Activated CD4-positive, alpha-beta memory T cell treated with anti-CD3 and anti-CD28 coated beads, Interleukin-2, amount 10 ng/mL, durations not matched to agents 7 days and 5 days (primary cell): ENCODE measurements at regions not wholly inside any gene's neighbourhood (a gene's known extent, or its start where the extent isn't known, plus 50 kb on each side); places are given as distances from the start of the nearest gene placed in this dataset.

Experiments used
- CTCF ChIA-PET: fragments of 350-600 bp; sonication (Branson Sonifier 250); formaldehyde crosslinking; loops from one replicate; lab custom pipeline; 2021; ENCODE audit warnings: antibody characterized with exemption, inconsistent platforms; lab: Charles Lee
- POLR2A ChIA-PET: fragments of 350-600 bp; sonication (Branson Sonifier 250); formaldehyde crosslinking; loops from one replicate; lab custom pipeline; 2021; ENCODE audit warnings: antibody characterized with exemption; lab: Charles Lee
- DNase-seq: peaks from one replicate; pipeline ENCODE4 v3.0.0-alpha.2; 2020
- H3K27ac Mint-ChIP-seq: one replicate; pipeline ENCODE4 v1.8.0; 2021; ENCODE audit warnings: mild to moderate bottlenecking, mixed read lengths
- H3K27me3 Mint-ChIP-seq: one replicate; pipeline ENCODE4 v1.8.0; 2021; ENCODE audit warnings: mixed read lengths
- H3K36me3 Mint-ChIP-seq: one replicate; pipeline ENCODE4 v1.8.0; 2021; ENCODE audit warnings: low read depth, mixed read lengths
- H3K4me1 Mint-ChIP-seq: one replicate; pipeline ENCODE4 v1.8.0; 2021; ENCODE audit warnings: mixed read lengths
- H3K4me3 Mint-ChIP-seq: one replicate; pipeline ENCODE4 v1.8.0; 2021; ENCODE audit warnings: mild to moderate bottlenecking, mixed read lengths
- H3K9me3 Mint-ChIP-seq: one replicate; pipeline ENCODE4 v1.8.0; 2021; ENCODE audit warnings: mixed read lengths

DNA sequence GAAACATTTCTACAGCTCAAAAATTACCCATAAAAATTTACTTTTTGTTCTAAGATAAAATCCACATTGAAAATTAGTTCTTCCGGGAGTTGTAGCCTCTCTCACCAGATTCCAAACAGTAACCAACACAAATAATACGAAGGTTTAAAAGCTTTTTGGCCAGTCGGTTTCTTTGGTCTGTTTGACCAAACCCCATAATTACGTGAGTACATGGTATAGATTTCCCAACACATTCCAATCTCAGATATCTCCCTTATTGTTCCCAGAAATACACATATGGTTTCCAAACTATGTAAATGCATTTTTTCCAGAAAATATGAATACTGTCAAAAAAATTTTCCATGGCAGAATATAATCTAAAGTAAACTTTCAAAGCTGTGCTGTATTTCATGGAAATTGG lies 722.0 kb downstream of the KCNJ2 start:
- peaks cover 6% of the 10 kb centered on the region for H3K9me3 Mint-ChIP-seq
- CTCF ChIA-PET: no interaction called here
- no peak overlapping the region for H3K4me3 Mint-ChIP-seq
- H3K36me3 Mint-ChIP-seq: no peaks in the 10 kb centered on the region
- no peaks in the 10 kb centered on the region for H3K4me1 Mint-ChIP-seq
- H3K27ac Mint-ChIP-seq: no peak overlapping the region
- DNase-seq: no peak
- POLR2A ChIA-PET: no interaction called here
- no peaks in the 10 kb centered on the region for H3K27me3 Mint-ChIP-seq

DNA sequence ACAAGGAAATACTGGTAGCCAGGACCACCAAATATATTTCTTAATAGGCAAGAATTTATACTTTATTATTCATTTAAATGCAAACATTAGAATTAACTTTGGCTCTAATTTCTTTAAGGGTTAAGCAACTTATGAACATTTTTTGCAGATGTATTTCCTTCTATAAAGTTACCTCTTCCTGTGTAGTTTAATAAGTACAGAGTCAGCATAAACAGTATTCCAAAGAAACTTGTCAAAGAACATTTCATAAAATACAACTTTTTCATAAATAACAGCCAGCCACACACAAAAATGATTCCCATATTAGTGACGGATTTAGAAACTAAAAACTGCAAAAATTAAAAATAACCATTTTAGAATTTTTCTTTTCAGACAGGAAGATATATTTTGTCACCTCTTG lies 723.2 kb downstream of the KCNJ2 start:
- Mint-ChIP-seq H3K4me1 (no peaks in the 10 kb centered on the region), H3K36me3 (no peaks in the 10 kb centered on the region), H3K27me3 (no peaks in the 10 kb centered on the region), H3K9me3 (peaks cover 10% of the 10 kb centered on the region), H3K27ac (no peak overlapping the region), H3K4me3 (no peak overlapping the region)
- DNase-seq: no peak
- ChIA-PET CTCF (no interaction called here), POLR2A (no interaction called here)

DNA sequence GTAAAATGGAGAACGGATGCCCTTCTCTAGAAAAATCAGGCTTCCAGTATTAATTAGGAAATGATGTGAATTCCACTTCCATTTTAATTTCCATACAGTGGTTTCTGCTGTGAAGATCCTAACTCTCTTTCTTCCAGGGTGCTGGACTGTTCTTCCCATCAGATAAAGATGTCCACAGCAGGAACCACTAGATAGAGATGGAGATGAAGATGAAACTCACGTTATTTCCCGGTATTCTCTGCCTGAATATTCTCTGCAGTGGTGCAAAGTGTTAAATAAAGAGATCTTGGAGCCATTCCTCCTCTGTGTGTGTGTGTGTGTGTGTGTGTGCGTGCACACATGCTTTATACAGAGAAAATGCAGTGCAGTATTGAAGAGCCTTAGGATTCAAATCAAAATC lies 727.5 kb downstream of the KCNJ2 start:
- H3K9me3 Mint-ChIP-seq: peaks cover 15% of the 10 kb centered on the region
- H3K4me3 Mint-ChIP-seq: no peak overlapping the region
- ChIA-PET POLR2A (no interaction called here), CTCF (no interaction called here)
- no peak for DNase-seq
- H3K36me3 Mint-ChIP-seq: no peaks in the 10 kb centered on the region
- no peaks in the 10 kb centered on the region for H3K27me3 Mint-ChIP-seq
- no peak overlapping the region for H3K27ac Mint-ChIP-seq
- H3K4me1 Mint-ChIP-seq: no peaks in the 10 kb centered on the region

DNA sequence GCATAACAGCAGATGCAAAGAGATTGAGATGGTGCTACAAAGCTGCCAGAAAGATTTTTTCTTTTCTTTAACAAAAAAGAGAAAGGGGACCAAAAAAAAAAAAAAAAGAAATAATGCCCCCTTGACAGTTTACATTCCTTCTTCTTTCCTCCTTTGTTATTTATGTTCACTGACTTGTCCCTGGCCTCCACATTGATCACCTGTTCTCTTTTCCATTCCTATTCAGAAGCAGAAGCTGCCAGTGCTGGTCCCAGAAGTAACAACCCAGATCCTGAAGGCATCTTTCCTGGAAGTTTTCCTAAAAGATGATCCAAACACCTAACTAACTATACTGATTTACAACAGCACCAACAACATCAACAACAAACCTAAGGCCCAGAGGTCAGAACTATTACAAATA lies 728.1 kb downstream of the KCNJ2 start:
- CTCF ChIA-PET: no interaction called here
- H3K27me3 Mint-ChIP-seq: no peaks in the 10 kb centered on the region
- H3K9me3 Mint-ChIP-seq: peaks cover 15% of the 10 kb centered on the region
- POLR2A ChIA-PET: no interaction called here
- no peak overlapping the region for H3K4me3 Mint-ChIP-seq
- H3K4me1 Mint-ChIP-seq: no peaks in the 10 kb centered on the region
- H3K36me3 Mint-ChIP-seq: no peaks in the 10 kb centered on the region
- DNase-seq: no peak
- H3K27ac Mint-ChIP-seq: no peak overlapping the region

DNA sequence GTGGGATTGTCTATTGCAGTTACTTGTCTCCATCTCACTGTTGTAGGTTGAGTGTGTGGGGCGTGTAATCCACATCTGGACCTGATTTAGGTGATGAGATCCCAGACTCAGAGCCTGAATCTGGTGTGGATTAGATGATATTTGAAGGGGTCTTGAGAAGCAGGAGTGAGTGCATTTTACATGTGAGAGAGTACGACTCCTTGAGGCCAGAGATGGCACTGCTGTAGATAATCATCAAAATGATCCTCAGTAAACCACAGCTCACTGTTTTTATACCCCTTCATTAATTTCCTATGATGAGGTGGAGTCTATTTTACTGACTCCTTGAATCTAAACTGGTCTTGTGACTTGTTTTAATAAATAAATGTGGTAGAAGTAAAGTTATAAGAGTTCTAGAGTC lies 732.5 kb downstream of the KCNJ2 start:
- CTCF ChIA-PET: no interaction called here
- H3K36me3 Mint-ChIP-seq: no peaks in the 10 kb centered on the region
- H3K4me1 Mint-ChIP-seq: no peaks in the 10 kb centered on the region
- H3K4me3 Mint-ChIP-seq: no peak overlapping the region
- POLR2A ChIA-PET: no interaction called here
- no peak overlapping the region for H3K27ac Mint-ChIP-seq
- DNase-seq: no peak
- no peaks in the 10 kb centered on the region for H3K27me3 Mint-ChIP-seq
- peaks cover 14% of the 10 kb centered on the region for H3K9me3 Mint-ChIP-seq

DNA sequence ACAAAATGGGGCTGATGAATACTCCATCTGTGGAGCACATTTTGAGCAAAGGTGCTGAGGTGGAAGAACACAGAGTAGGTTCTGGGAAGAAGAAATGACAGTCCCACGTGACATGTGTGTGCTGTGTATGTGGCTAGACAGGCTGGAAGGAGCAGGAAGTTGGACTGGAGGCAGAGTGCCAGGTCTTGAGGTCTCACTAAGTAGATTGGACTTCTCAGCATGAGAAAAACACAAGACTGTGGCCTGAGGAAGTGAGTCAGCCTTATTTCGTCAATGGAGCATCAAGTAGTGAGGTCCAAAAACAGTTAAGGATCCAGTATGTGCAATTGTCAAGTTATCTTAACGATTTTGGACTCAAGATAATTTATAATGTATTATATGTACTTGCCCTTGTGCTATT lies 736.5 kb downstream of the KCNJ2 start:
- no peak overlapping the region for H3K4me3 Mint-ChIP-seq
- H3K4me1 Mint-ChIP-seq: no peaks in the 10 kb centered on the region
- H3K27ac Mint-ChIP-seq: no peak overlapping the region
- no peak for DNase-seq
- POLR2A ChIA-PET: no interaction called here
- peaks cover 15% of the 10 kb centered on the region for H3K9me3 Mint-ChIP-seq
- no peaks in the 10 kb centered on the region for H3K36me3 Mint-ChIP-seq
- CTCF ChIA-PET: no interaction called here
- no peaks in the 10 kb centered on the region for H3K27me3 Mint-ChIP-seq

DNA sequence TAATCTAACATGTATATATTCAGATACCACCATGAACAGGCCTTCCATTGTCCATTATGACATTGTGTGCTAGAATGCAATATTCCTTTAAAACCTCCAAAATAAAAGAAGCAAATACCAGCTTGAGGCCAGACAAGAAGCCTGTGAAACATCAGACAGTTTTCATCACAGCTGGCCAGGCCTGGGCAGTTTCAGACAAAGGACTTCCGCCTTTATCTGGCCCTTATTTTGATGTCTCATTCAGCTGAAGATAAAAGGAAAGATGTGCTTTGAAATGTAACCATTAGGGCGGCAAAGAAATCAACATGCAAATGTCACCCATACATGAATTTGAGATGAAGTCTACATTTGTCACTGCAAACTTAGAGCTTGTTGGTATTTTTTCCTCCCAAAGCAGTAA lies 737.5 kb downstream of the KCNJ2 start:
- Mint-ChIP-seq H3K4me1 (no peaks in the 10 kb centered on the region), H3K27me3 (no peaks in the 10 kb centered on the region), H3K9me3 (peaks cover 21% of the 10 kb centered on the region), H3K4me3 (no peak overlapping the region), H3K27ac (no peak overlapping the region), H3K36me3 (no peaks in the 10 kb centered on the region)
- ChIA-PET POLR2A (no interaction called here), CTCF (no interaction called here)
- DNase-seq: no peak

DNA sequence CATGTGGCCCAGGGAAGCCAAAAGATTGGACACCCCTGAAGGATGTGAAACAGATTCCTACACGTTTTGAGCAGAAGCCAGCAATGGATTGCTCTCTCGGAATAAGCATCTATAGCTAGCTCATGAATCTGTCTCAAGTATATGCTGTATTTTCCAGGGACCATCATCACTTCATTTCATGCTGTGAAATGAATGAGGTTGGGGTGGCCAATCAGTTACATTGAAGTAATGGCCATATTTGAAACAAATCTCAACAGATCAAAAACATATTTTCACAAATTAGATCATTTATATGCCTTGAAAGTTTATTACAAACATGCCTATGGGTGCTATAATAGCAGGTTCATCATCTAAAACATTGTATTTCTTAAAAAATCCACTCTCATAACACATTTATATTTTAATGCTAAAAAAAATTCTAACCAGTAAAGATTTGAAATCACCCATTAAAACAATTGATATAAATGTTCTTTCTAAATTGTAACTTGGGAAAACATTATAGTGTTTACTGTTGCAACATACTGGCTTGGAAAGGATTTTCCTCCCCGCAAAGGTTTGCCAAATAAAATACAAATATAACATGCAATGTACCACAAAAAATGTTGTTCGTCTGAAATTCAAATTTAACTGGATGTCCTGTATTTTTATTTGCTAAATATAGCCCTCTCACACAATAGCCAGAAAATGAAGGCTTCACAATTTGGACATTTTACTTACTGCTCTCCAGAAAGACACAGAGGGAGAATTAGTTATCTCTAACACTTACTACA lies 743.6 kb downstream of the KCNJ2 start:
- H3K9me3 Mint-ChIP-seq: peaks cover 18% of the 10 kb centered on the region

DNA sequence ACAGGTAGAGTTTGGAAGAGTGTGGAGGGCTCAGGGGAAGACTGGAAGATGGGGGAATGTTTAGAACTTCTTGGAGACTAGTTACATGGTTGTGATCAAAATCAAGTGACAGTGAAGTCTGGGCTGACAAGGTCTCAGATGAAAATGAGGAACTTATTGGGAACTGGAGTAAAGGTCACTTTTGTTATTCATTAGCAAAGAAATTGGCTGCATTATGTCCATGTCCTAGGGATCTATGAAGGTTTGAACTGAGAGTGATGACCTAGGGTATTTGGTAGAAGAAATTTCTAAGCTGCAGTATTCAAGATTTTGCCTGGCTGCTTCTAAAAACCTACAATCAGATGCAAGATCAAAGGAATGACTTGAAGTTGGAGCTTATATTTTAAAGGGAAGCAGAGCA lies 747.1 kb downstream of the KCNJ2 start:
- Mint-ChIP-seq H3K9me3 (peaks cover 12% of the 10 kb centered on the region), H3K36me3 (no peaks in the 10 kb centered on the region), H3K27ac (no peak overlapping the region), H3K4me1 (no peaks in the 10 kb centered on the region), H3K27me3 (no peaks in the 10 kb centered on the region), H3K4me3 (no peak overlapping the region)
- ChIA-PET POLR2A (no interaction called here), CTCF (no interaction called here)
- no peak for DNase-seq

More for the DNA sequence above, 743.6 kb downstream of the KCNJ2 start:
- H3K27ac Mint-ChIP-seq: no peak overlapping the region
- POLR2A ChIA-PET: no interaction called here
- H3K4me3 Mint-ChIP-seq: no peak overlapping the region
- no peaks in the 10 kb centered on the region for H3K36me3 Mint-ChIP-seq
- H3K27me3 Mint-ChIP-seq: no peaks in the 10 kb centered on the region
- no peak for DNase-seq
- CTCF ChIA-PET: no interaction called here
- no peaks in the 10 kb centered on the region for H3K4me1 Mint-ChIP-seq

DNA sequence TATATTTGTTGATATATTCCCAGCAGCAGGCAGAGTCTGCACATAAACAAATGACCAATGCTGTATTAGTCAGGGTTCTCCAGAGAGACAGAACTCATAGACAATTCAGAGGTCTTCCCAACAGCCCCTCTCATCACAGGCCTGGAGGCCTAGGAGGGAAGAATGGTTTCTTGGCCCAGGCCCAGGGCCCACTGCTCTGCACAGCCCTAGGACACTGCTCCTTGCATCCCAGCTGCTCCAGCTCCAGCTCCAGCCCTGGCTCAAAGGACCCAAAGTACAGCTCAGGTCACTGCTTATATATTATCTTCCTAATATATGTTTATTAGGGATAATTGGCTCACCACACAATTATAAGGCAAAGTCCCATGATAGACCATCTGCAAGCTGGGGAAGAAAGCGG lies 749.9 kb downstream of the KCNJ2 start:
- ChIA-PET POLR2A (no interaction called here), CTCF (no interaction called here)
- Mint-ChIP-seq H3K27me3 (no peaks in the 10 kb centered on the region), H3K4me3 (no peak overlapping the region), H3K36me3 (no peaks in the 10 kb centered on the region), H3K27ac (no peak overlapping the region), H3K9me3 (peaks cover 14% of the 10 kb centered on the region), H3K4me1 (no peaks in the 10 kb centered on the region)
- DNase-seq: no peak

DNA sequence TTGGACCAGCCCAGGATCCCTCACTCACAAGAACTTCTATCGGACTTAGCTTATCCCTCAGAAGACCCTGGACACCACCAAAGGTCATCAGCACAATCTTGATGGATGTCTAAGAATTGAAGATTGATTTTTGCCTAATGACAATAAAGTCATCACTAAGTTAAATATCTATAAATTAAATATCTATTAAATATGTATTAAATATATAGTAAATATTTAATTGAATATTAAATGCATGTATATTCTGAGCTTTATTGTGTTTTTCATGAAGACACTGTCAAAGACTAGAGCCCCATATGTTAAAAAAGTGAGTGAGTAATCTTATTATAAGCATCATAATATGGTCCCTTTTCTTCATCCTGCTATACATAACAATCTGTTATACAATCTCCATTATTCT lies 751.1 kb downstream of the KCNJ2 start:
- Mint-ChIP-seq H3K27me3 (no peaks in the 10 kb centered on the region), H3K4me1 (no peaks in the 10 kb centered on the region), H3K4me3 (no peak overlapping the region), H3K27ac (no peak overlapping the region), H3K9me3 (peaks cover 19% of the 10 kb centered on the region), H3K36me3 (no peaks in the 10 kb centered on the region)
- no peak for DNase-seq
- ChIA-PET CTCF (no interaction called here), POLR2A (no interaction called here)

DNA sequence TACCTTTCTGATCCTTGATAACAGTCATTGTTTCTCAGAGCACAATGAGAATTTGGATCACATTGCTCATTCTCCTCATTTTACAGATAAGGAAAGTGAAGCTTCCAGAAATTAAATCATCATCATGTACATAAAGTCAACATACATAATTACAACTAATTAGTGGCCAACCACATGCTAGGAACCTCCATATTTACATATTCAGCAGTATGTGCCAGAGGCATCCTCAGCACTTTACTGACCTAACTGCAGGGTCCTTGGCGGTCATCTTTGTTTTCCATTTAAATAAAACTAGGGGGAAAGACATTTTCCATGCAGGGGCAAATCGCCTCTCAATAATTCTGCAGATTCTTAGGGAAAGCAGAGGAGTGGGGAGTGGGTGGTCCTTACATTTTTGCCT lies 752.9 kb downstream of the KCNJ2 start:
- Mint-ChIP-seq H3K27ac (no peak overlapping the region), H3K4me1 (no peaks in the 10 kb centered on the region), H3K27me3 (no peaks in the 10 kb centered on the region), H3K36me3 (no peaks in the 10 kb centered on the region), H3K4me3 (no peak overlapping the region), H3K9me3 (peaks cover 16% of the 10 kb centered on the region)
- CTCF ChIA-PET: interaction anchor here (0.7 kb wide), 1 partner anchor 1356 kb away, joined by 3 read pairs; no protein-coding TSS in a partner anchor
- POLR2A ChIA-PET: no interaction called here
- DNase-seq: no peak

DNA sequence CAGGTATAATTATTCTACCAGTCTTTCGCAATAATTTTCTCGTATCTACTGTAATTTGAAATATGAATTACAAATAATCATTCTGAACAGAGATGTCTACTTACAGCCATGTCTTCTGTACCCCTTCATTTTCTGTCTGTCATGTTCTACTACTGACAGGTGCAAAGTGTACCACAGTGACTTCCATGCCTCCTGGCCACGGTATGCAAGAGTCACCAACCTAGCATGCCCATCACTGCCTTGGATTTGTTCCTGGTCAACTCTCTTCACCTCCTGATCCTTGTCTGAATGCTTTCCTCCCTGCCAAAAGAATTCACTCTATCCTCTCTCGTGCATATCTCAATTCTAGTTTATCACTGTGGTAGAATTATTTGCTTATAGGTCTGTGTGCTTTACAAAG lies 755.4 kb downstream of the KCNJ2 start:
- Mint-ChIP-seq H3K9me3 (peaks cover 10% of the 10 kb centered on the region), H3K4me1 (no peaks in the 10 kb centered on the region), H3K36me3 (no peaks in the 10 kb centered on the region), H3K4me3 (no peak overlapping the region), H3K27ac (no peak overlapping the region), H3K27me3 (no peaks in the 10 kb centered on the region)
- no peak for DNase-seq
- ChIA-PET CTCF (no interaction called here), POLR2A (no interaction called here)

DNA sequence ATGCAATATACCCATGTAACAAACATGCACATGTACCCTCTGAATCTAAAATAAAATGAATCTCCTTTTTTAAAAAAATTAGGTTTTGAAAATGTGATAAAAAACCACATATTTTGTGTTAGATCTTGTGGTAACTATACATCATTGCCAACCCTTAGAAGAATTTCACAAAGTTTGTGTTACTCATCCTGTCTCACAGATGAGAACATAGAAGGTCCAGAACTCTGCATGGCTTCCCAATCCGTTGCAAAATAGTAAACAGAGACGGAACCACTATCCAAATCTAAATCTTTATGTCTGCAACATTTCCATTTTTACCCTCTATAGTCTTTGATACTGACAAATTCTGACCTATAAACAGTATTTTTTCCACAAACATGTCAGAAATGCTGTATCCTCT lies 759.9 kb downstream of the KCNJ2 start:
- no peak for DNase-seq
- Mint-ChIP-seq H3K27ac (no peak overlapping the region), H3K27me3 (no peaks in the 10 kb centered on the region), H3K4me1 (no peaks in the 10 kb centered on the region), H3K36me3 (no peaks in the 10 kb centered on the region), H3K9me3 (peaks cover 5% of the 10 kb centered on the region), H3K4me3 (no peak overlapping the region)
- ChIA-PET POLR2A (no interaction called here), CTCF (no interaction called here)
